ENCODE measurements at regions not wholly inside any gene's neighbourhood (a gene's known extent, or its start where the extent isn't known, plus 50 kb on each side); places are given as distances from the start of the nearest gene placed in this dataset.

DNA sequence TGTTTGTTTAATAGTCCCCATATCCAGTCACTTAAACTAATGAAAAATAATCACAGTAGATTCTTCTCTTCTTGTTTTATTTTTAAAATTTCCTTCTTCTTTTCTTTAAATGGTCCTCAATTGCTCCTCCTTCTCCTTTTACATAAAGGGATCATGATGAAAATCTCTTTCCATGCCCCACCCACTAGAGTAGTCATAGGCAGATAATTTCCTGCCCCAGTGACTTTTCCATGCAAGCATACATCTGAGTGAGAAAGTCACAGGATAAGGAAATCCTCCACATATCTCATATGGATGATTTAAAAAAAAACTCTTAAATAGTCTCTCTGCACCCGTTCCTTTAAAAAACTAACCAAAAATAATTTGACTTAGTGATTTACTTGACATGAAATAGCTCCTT, 552.3 kb upstream of the SETBP1 start:
- H3K36me3 ChIP-seq, result no peaks in the 10 kb centered on the region
- no peak overlapping the region for H3K4me3 ChIP-seq
- no peaks in the 10 kb centered on the region for H3F3A ChIP-seq (ENCODE audit: low read depth)
- Mint-ChIP-seq H3K4me3 (no peak overlapping the region), H3K4me1 (peaks cover 4% of the 10 kb centered on the region), H3K9me3 (no peaks in the 10 kb centered on the region), H3K36me3 (no peaks in the 10 kb centered on the region), H3K27ac (no peak overlapping the region), H3K27me3 (ENCODE audit: insufficient read depth, low read depth) (peaks cover 4% of the 10 kb centered on the region)
- no peaks in the 10 kb centered on the region for H4K20me1 ChIP-seq (ENCODE audit: low read depth)
- H3K27me3 ChIP-seq, result no peaks in the 10 kb centered on the region
- H3K9ac ChIP-seq, result no peak overlapping the region
- H2AFZ ChIP-seq (replicated peaks), result no peak overlapping the region
- no peak overlapping the region for H3K4me2 ChIP-seq
- TF ChIP-seq EZH2 (IDR thresholded peaks at IDR 0.05) (no peak), EZH2phosphoT487 (IDR thresholded peaks at IDR 0.05) (no peak)
- TF ChIP-seq, protein P1, sequence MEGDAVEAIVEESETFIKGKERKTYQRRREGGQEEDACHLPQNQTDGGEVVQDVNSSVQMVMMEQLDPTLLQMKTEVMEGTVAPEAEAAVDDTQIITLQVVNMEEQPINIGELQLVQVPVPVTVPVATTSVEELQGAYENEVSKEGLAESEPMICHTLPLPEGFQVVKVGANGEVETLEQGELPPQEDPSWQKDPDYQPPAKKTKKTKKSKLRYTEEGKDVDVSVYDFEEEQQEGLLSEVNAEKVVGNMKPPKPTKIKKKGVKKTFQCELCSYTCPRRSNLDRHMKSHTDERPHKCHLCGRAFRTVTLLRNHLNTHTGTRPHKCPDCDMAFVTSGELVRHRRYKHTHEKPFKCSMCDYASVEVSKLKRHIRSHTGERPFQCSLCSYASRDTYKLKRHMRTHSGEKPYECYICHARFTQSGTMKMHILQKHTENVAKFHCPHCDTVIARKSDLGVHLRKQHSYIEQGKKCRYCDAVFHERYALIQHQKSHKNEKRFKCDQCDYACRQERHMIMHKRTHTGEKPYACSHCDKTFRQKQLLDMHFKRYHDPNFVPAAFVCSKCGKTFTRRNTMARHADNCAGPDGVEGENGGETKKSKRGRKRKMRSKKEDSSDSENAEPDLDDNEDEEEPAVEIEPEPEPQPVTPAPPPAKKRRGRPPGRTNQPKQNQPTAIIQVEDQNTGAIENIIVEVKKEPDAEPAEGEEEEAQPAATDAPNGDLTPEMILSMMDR (IDR thresholded peaks at IDR 0.05), result no peak
- H3K4me1 ChIP-seq, result no peaks in the 10 kb centered on the region
- H3K79me2 ChIP-seq (ENCODE audit: low read depth), result no peaks in the 10 kb centered on the region
- no peak for DNase-seq (ENCODE audit: low spot score)
- no peak overlapping the region for H3K27ac ChIP-seq
- no peaks in the 10 kb centered on the region for H3K9me3 ChIP-seq (ENCODE audit: low read depth)

DNA sequence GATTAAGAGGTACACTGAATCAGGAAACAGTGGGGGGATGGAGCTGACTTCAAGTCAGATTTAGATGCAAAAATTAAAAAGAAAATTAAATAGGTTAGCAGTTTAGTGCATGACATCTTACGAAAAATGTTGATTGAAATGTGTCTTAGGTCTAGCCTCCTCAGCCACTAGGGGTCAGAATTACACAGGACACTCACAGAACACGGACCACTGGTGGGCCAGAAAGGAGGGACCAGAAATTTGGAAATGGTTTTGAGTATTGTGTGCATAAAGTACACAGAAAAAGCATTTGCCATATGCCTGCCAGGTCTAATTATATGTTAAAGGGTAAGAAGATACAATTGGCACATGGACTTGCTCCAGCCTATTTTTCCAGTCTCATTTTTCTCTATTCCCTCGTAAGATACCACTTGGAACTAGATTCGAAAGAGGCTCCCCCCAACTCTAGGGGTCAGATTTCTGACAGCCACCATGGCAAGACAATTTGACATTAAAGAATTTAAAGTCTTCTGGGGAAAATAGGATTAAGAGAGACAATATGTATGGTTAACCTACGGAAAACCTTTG, 550.2 kb upstream of the SETBP1 start:
- no peaks in the 10 kb centered on the region for H3K36me3 ChIP-seq
- peaks cover 4% of the 10 kb centered on the region for H3K4me1 Mint-ChIP-seq
- no peak overlapping the region for H3K4me3 ChIP-seq
- H3K4me3 Mint-ChIP-seq, result no peak overlapping the region
- H3K27ac Mint-ChIP-seq, result no peak overlapping the region
- peak; percentile 75 for DNase-seq (ENCODE audit: low spot score)
- H3K27ac ChIP-seq, result no peak overlapping the region
- H3K4me2 ChIP-seq, result no peak overlapping the region
- H3K9me3 ChIP-seq (ENCODE audit: low read depth), result no peaks in the 10 kb centered on the region
- no peaks in the 10 kb centered on the region for H3K36me3 Mint-ChIP-seq
- TF ChIP-seq EZH2phosphoT487 (IDR thresholded peaks at IDR 0.05) (no peak), EZH2 (IDR thresholded peaks at IDR 0.05) (no peak)
- TF ChIP-seq, protein P1 (IDR thresholded peaks at IDR 0.05), result peak; percentile 90
- peaks cover 2% of the 10 kb centered on the region for H3K27me3 Mint-ChIP-seq (ENCODE audit: insufficient read depth, low read depth)
- H3K27me3 ChIP-seq, result no peaks in the 10 kb centered on the region
- H3F3A ChIP-seq (ENCODE audit: low read depth), result no peaks in the 10 kb centered on the region
- no peaks in the 10 kb centered on the region for H3K79me2 ChIP-seq (ENCODE audit: low read depth)
- no peak overlapping the region for H3K9ac ChIP-seq
- H3K4me1 ChIP-seq, result no peaks in the 10 kb centered on the region
- H2AFZ ChIP-seq (replicated peaks), result no peak overlapping the region
- no peaks in the 10 kb centered on the region for H4K20me1 ChIP-seq (ENCODE audit: low read depth)
- no peaks in the 10 kb centered on the region for H3K9me3 Mint-ChIP-seq

DNA sequence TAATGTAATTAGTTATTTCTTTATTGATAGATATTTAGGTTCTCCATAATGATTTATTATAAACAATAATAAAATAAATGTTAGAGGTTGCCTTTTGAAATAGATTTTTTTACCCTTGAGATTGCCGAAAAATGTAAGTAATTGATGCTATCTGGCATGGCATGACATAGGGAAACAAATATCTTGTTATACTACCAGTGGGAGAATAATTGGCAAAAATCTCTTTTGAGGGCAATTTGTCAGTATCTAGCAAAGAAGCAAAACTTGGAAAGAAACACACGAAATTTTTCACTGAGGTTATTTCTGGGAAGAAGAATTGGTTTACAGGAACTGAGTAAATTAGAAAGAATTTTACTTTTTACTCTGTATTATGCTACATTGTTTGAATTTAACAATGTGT, 547.2 kb upstream of the SETBP1 start:
- H3K4me1 ChIP-seq, result no peaks in the 10 kb centered on the region
- H3K36me3 Mint-ChIP-seq, result no peaks in the 10 kb centered on the region
- TF ChIP-seq, protein P1 (IDR thresholded peaks at IDR 0.05), result no peak
- TF ChIP-seq EZH2 (IDR thresholded peaks at IDR 0.05), result no peak
- TF ChIP-seq EZH2phosphoT487 (IDR thresholded peaks at IDR 0.05), result no peak

More for the DNA sequence above, 547.2 kb upstream of the SETBP1 start:
- Mint-ChIP-seq H3K4me1 (peaks cover 4% of the 10 kb centered on the region), H3K4me3 (no peak overlapping the region), H3K27ac (no peak overlapping the region), H3K27me3 (ENCODE audit: insufficient read depth, low read depth) (peaks cover 2% of the 10 kb centered on the region), H3K9me3 (no peaks in the 10 kb centered on the region)
- Histone ChIP-seq H3K9ac (no peak overlapping the region), H3K9me3 (ENCODE audit: low read depth) (no peaks in the 10 kb centered on the region), H4K20me1 (ENCODE audit: low read depth) (no peaks in the 10 kb centered on the region), H3F3A (ENCODE audit: low read depth) (no peaks in the 10 kb centered on the region), H3K79me2 (ENCODE audit: low read depth) (no peaks in the 10 kb centered on the region), H3K4me2 (no peak overlapping the region), H3K36me3 (no peaks in the 10 kb centered on the region), H3K4me3 (no peak overlapping the region), H3K27ac (no peak overlapping the region), H2AFZ (replicated peaks) (no peak overlapping the region), H3K27me3 (no peaks in the 10 kb centered on the region)
- no peak for DNase-seq (ENCODE audit: low spot score)

Measured in neural progenitor cell (in vitro differentiated cells).